Chondrocyte (in vitro differentiated cells): ENCODE measurements at regions not wholly inside any gene's neighbourhood (a gene's known extent, or its start where the extent isn't known, plus 50 kb on each side); places are given as distances from the start of the nearest gene placed in this dataset.
"Not testable (repeated sequence)": the region's sequence is repeated elsewhere in the genome, so short reads cannot be mapped to it uniquely, and the experiment has no call there.

Experiments used
- DNase-seq: peaks from one replicate; pipeline ENCODE4 v3.0.0; 2021; ENCODE audit warnings: mixed read lengths, low spot score
- H3K27ac Mint-ChIP-seq: one replicate; pipeline ENCODE4 v1.8.0; 2021; ENCODE audit warnings: mild to moderate bottlenecking, moderate library complexity, mixed read lengths; ENCODE audit not compliant: unreplicated experiment
- H3K27me3 Mint-ChIP-seq: 2 replicates; pipeline ENCODE4 v1.8.0; 2021; ENCODE audit warnings: low read depth, mixed read lengths
- H3K36me3 Mint-ChIP-seq: 2 replicates; pipeline ENCODE4 v1.8.0; 2021; ENCODE audit warnings: low read depth, mixed read lengths
- H3K4me1 Mint-ChIP-seq: 2 replicates; pipeline ENCODE4 v1.8.0; 2021; ENCODE audit warnings: low read depth, mild to moderate bottlenecking, mixed read lengths
- H3K4me3 Mint-ChIP-seq: one replicate; pipeline ENCODE4 v1.8.0; 2021; ENCODE audit warnings: mild to moderate bottlenecking, moderate library complexity, mixed read lengths; ENCODE audit not compliant: unreplicated experiment
- H3K9me3 Mint-ChIP-seq: 2 replicates; pipeline ENCODE4 v1.8.0; 2021; ENCODE audit warnings: low read depth, mixed read lengths
- CTCF ChIP-seq: fragments of 200-600 bp; sonication (generic); IDR thresholded peaks from 2 replicates; pipeline ENCODE4 v1.5.0; 2021; ENCODE audit warnings: antibody characterized with exemption, mild to moderate bottlenecking, moderate library complexity

- H3K9me3 Mint-ChIP-seq = peaks cover 6% of the 10 kb centered on the region
- no peaks in the 10 kb centered on the region for H3K36me3 Mint-ChIP-seq
- no peaks in the 10 kb centered on the region for H3K27me3 Mint-ChIP-seq
- H3K4me1 Mint-ChIP-seq = peaks cover 22% of the 10 kb centered on the region
- H3K27ac Mint-ChIP-seq = peak overlapping the region; percentile 47
- TF ChIP-seq CTCF = peak; percentile 49
- peak overlapping the region; percentile 50 for H3K4me3 Mint-ChIP-seq
- no peak for DNase-seq
Observed at GRCh38 chr4:126916626-126917140, 716.1 kb upstream of the INTU start.

- not testable (repeated sequence) for H3K4me1 Mint-ChIP-seq, H3K4me3 Mint-ChIP-seq, H3K27me3 Mint-ChIP-seq, DNase-seq, H3K27ac Mint-ChIP-seq, H3K36me3 Mint-ChIP-seq
- peaks cover 22% of the 10 kb centered on the region for H3K9me3 Mint-ChIP-seq
Observed at GRCh38 chr4:126922328-126922938, 710.3 kb upstream of the INTU start.

DNA sequence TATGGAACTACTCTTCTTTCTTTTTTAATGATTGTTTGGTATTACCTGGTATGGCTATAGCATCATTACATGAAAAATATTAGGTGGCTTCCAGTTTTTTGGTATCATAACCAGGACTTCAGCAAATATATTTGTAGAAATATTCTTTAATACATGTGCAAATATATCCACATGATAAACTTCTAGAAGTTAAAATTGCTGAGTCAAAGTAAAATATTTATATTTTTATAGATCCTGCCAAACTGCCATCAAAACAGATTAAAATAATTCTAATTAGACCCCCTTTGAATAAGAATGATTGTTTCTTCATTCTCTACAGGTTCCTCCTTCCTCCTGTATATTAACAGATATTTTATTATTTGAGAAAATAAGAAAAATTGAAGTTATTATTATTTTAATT is 708.5 kb upstream of the INTU start:
- peaks cover 20% of the 10 kb centered on the region for H3K9me3 Mint-ChIP-seq
- DNase-seq = no peak
- H3K27me3 Mint-ChIP-seq = no peaks in the 10 kb centered on the region

GRCh38 chr4:126930059-126930458 is 702.7 kb upstream of the INTU start:
- H3K36me3 Mint-ChIP-seq, H3K4me3 Mint-ChIP-seq, H3K9me3 Mint-ChIP-seq, H3K4me1 Mint-ChIP-seq, H3K27me3 Mint-ChIP-seq, H3K27ac Mint-ChIP-seq, DNase-seq: not testable (repeated sequence)

More for the DNA sequence above, 708.5 kb upstream of the INTU start:
- H3K4me1 Mint-ChIP-seq = no peaks in the 10 kb centered on the region
- no peak overlapping the region for H3K27ac Mint-ChIP-seq
- no peak overlapping the region for H3K4me3 Mint-ChIP-seq
- peaks cover 5% of the 10 kb centered on the region for H3K36me3 Mint-ChIP-seq
- TF ChIP-seq CTCF = no peak

GRCh38 chr4:126935801-126936200 is 697.0 kb upstream of the INTU start:
- no peaks in the 10 kb centered on the region for H3K9me3 Mint-ChIP-seq
- no peak for DNase-seq
- H3K4me1 Mint-ChIP-seq = peaks cover 22% of the 10 kb centered on the region
- no peaks in the 10 kb centered on the region for H3K27me3 Mint-ChIP-seq
- H3K36me3 Mint-ChIP-seq = no peaks in the 10 kb centered on the region
- no peak overlapping the region for H3K4me3 Mint-ChIP-seq
- no peak for TF ChIP-seq CTCF
- no peak overlapping the region for H3K27ac Mint-ChIP-seq

GRCh38 chr4:126937342-126937741 is 695.4 kb upstream of the INTU start:
- peaks cover 2% of the 10 kb centered on the region for H3K9me3 Mint-ChIP-seq
- H3K27me3 Mint-ChIP-seq = no peaks in the 10 kb centered on the region
- TF ChIP-seq CTCF = no peak
- no peak for DNase-seq
- peaks cover 29% of the 10 kb centered on the region for H3K4me1 Mint-ChIP-seq
- no peak overlapping the region for H3K27ac Mint-ChIP-seq
- no peaks in the 10 kb centered on the region for H3K36me3 Mint-ChIP-seq
- H3K4me3 Mint-ChIP-seq = no peak overlapping the region
